ENCODE measurements at regions not wholly inside any gene's neighbourhood (a gene's known extent, or its start where the extent isn't known, plus 50 kb on each side); places are given as distances from the start of the nearest gene placed in this dataset.

DNA sequence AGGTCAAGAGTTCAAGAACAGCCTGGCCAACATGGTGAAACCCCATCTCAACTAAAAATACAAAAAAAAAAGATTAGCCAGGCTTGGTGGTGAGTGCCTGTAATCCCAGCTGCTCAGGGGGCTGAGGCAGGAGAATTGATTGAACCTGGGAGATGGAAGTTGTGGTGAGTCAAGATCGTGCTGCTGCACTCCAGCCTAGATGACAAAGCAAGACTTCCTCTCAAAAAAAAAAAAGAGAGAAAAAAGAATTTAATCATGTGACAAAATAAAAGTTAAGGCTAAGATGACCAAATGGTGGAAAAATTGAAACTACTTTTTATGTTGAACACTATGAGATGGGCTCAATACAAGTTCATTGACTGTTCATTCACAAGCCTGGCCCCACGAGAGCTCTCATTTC is 141.1 kb upstream of the WDR11 start:
- TF ChIP-seq, protein P1, sequence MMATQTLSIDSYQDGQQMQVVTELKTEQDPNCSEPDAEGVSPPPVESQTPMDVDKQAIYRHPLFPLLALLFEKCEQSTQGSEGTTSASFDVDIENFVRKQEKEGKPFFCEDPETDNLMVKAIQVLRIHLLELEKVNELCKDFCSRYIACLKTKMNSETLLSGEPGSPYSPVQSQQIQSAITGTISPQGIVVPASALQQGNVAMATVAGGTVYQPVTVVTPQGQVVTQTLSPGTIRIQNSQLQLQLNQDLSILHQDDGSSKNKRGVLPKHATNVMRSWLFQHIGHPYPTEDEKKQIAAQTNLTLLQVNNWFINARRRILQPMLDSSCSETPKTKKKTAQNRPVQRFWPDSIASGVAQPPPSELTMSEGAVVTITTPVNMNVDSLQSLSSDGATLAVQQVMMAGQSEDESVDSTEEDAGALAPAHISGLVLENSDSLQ (IDR thresholded peaks at IDR 0.05), result no peak
- TF ChIP-seq HDAC2 (IDR thresholded peaks at IDR 0.05), result no peak
- no peak for TF ChIP-seq RFX5 (IDR thresholded peaks at IDR 0.05; ENCODE audit: low read depth, low read length)
- TF ChIP-seq STAT1 (conservative IDR thresholded peaks at IDR 0.05), result no peak
- no peak for TF ChIP-seq RCOR1 (conservative IDR thresholded peaks at IDR 0.05; ENCODE audit: low read depth, low read length)
- no peak for TF ChIP-seq IRF3 (IDR thresholded peaks at IDR 0.05)
- no peak for TF ChIP-seq ZNF217 (IDR thresholded peaks at IDR 0.05)
- TF ChIP-seq MYC (IDR thresholded peaks at IDR 0.05; ENCODE audit: insufficient read depth, insufficient read length, insufficient replicate concordance, low read length, severe bottlenecking), result no peak
- no peak for TF ChIP-seq NFYA (IDR thresholded peaks at IDR 0.05; ENCODE audit: borderline replicate concordance, low read depth, low read length)
- Histone ChIP-seq H2AFZ (ENCODE audit: control insufficient read depth, low read depth, low read length) (no peak overlapping the region), H3K79me2 (ENCODE audit: control insufficient read depth, insufficient read depth, low read length) (no peaks in the 10 kb centered on the region), H3K27ac (ENCODE audit: control insufficient read depth, insufficient read depth) (no peak overlapping the region), H3K27me3 (replicated peaks in 1 of 2; ENCODE audit: control insufficient read depth in 2 of 2, insufficient read depth in 2 of 2, low read length in 1 of 2) (no peaks in the 10 kb centered on the region), H3K9me3 (replicated peaks; ENCODE audit: control insufficient read depth, insufficient read depth, low read length) (no peaks in the 10 kb centered on the region), H3K4me1 (ENCODE audit: control insufficient read depth, insufficient read depth, low read length) (no peaks in the 10 kb centered on the region), H4K20me1 (ENCODE audit: control insufficient read depth, insufficient read depth) (no peaks in the 10 kb centered on the region), H3K36me3 (ENCODE audit: control insufficient read depth in 2 of 2, insufficient read depth in 2 of 2, low read length in 1 of 2) (no peaks in the 10 kb centered on the region), H3K4me3 (no peak overlapping the region), H3K9ac (ENCODE audit: control insufficient read depth, insufficient read depth, low read length) (no peak overlapping the region), H3K4me2 (ENCODE audit: control insufficient read depth, insufficient read depth) (no peak overlapping the region)
- POLR2A ChIA-PET, result no interaction called here
- no peak for ATAC-seq
- CTCF ChIA-PET, result interaction anchor here (0.8 to 1.4 kb wide), 2 partner anchors 25 to 287 kb away, joined by 3 read pairs; no protein-coding TSS in a partner anchor
- no peak for DNase-seq (ENCODE audit: low read depth, low spot score)
- in situ Hi-C loops (cut with MboI) (no loop called here), intact Hi-C loops (cut with micrococcal nuclease; ENCODE audit: unreplicated experiment) (no loop called here)
- SMC1A ChIA-PET (ENCODE audit: uncharacterized antibody, unreplicated experiment), result no interaction called here
- FAIRE-seq, result no peak
- RAD21 ChIA-PET (ENCODE audit: unreplicated experiment), result no interaction called here
- 0% methylated on average over 2 of the region's 2 CpGs for WGBS (ENCODE audit: insufficient coverage, insufficient replicate concordance, low lambda C conversion rate, missing lambda C conversion rate)
- no TSS peak for BruUV-seq (replicated peaks)

All from GM12878 (cell line).